SK-N-MC (cell line): ENCODE measurements at regions not wholly inside any gene's neighbourhood (a gene's known extent, or its start where the extent isn't known, plus 50 kb on each side); places are given as distances from the start of the nearest gene placed in this dataset.

ENCODE experiments used
- EZH2 ChIP-seq: fragments of 200-600 bp; sonication (generic); IDR thresholded peaks from one replicate; pipeline ENCODE4 v1.6.1; 2017; ENCODE audit warnings: antibody characterized with exemption
- FOXP2 ChIP-seq: optimal IDR thresholded peaks from 2 replicates; pipeline ENCODE3; 2011; ENCODE audit warnings: mild to moderate bottlenecking, moderate library complexity; ENCODE audit not compliant: insufficient read depth; ENCODE audit errors: extremely low read length, control extremely low read depth
- POLR2AphosphoS5 ChIP-seq: IDR thresholded peaks from 2 replicates; pipeline ENCODE4 v1.6.1; 2012; ENCODE audit warnings: mild to moderate bottlenecking, low read depth, low read length, borderline replicate concordance

DNA sequence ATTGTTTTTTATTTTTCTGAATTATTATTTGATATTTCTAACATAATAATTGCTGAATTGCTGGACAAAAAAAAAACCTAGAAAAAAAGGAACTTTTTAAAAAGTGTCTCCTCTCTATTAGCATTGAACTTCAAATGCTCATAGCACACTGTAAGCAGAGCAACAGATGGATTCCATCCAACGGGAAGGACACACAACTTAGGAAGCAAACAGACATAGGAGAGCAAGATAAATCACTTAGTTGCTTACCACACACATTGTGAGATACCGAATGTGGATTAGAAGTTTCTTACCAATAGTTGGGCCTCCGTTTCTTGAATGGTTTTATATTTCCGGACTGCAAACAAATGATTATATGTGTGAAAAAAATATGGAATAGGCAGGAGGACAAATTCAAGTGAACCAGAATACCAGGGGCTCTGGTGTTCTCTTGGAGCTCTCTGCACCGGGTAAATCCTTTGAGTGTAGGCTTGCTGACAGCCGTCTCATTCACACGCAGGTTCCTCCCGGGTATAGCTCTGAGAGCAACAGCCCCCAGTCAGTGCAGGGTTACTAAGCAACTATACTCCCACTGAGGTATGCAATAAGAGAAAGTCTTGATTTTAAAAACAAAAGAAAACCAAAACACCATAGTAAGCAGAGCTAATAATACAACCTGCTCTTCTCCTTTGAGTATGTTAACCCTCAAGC is 217.6 kb downstream of the TMEM167A start:
- TF ChIP-seq POLR2AphosphoS5, result no peak
- TF ChIP-seq EZH2, result no peak
- TF ChIP-seq FOXP2, result no peak
